Natural killer cell (primary cell): ENCODE measurements at regions not wholly inside any gene's neighbourhood (a gene's known extent, or its start where the extent isn't known, plus 50 kb on each side); places are given as distances from the start of the nearest gene placed in this dataset.

Source experiments
- ATAC-seq, 3 donors: fragments of 150-1000 bp in 2 of 3; fragments of 200-7000 bp in 1 of 3; cut with Tn5 transposase; 1 replicate in 1 of 3; 2 replicates in 2 of 3; pipeline ENCODE4 v1.10.0; 2021; ENCODE audit warnings: mild to moderate bottlenecking in 2 of 3, moderate library complexity in 2 of 3
- DNase-seq, 2 donors: peaks; one replicate each; pipeline versions ENCODE4 v3.0.0 to v3.0.0-alpha.2; 2013 to 2021; ENCODE audit warnings: mixed read lengths in 1 of 2
- H3K27ac ChIP-seq: one replicate; pipeline ENCODE4 v1.5.1; 2013; ENCODE audit warnings: mild to moderate bottlenecking, low read length
- H3K27me3 ChIP-seq: one replicate; pipeline ENCODE4 v1.6.1; 2013; ENCODE audit warnings: low read length; ENCODE audit not compliant: control insufficient read depth, insufficient read depth
- H3K36me3 ChIP-seq: one replicate; pipeline ENCODE4 v1.6.1; 2013; ENCODE audit warnings: low read length; ENCODE audit not compliant: control insufficient read depth, insufficient read depth
- H3K4me1 ChIP-seq: one replicate; pipeline ENCODE4 v1.6.1; 2013; ENCODE audit warnings: low read length; ENCODE audit not compliant: control insufficient read depth, insufficient read depth
- H3K4me3 ChIP-seq: one replicate; pipeline ENCODE4 v1.5.1; 2013; ENCODE audit warnings: low read length
- H3K9me3 ChIP-seq: one replicate; pipeline ENCODE4 v1.6.1; 2013; ENCODE audit warnings: low read length; ENCODE audit not compliant: control insufficient read depth, insufficient read depth
- H3K27ac Mint-ChIP-seq, 2 donors: one replicate each; pipeline ENCODE4 v1.8.0; 2022; ENCODE audit warnings: mild to moderate bottlenecking in 2 of 2, mixed read lengths in 2 of 2, moderate library complexity in 1 of 2
- H3K27me3 Mint-ChIP-seq, 2 donors: one replicate each; pipeline ENCODE4 v1.8.0; 2022; ENCODE audit warnings: low read depth in 2 of 2, mixed read lengths in 2 of 2
- H3K36me3 Mint-ChIP-seq: one replicate; pipeline ENCODE4 v1.8.0; 2022; ENCODE audit warnings: mixed read lengths
- H3K4me1 Mint-ChIP-seq, 2 donors: one replicate each; pipeline ENCODE4 v1.8.0; 2022; ENCODE audit warnings: mixed read lengths in 2 of 2
- H3K4me3 Mint-ChIP-seq: one replicate; pipeline ENCODE4 v1.8.0; 2022; ENCODE audit warnings: mild to moderate bottlenecking, moderate library complexity, mixed read lengths
- H3K9me3 Mint-ChIP-seq, 2 donors: one replicate each; pipeline ENCODE4 v1.8.0; 2022; ENCODE audit warnings: mixed read lengths in 2 of 2
- CTCF ChIP-seq: fragments of 200-600 bp; IDR thresholded peaks from one replicate; pipeline ENCODE4 v1.8.0; 2022; ENCODE audit warnings: antibody characterized with exemption
- WGBS: methylation state at CpG from one replicate; pipeline ENCODE4 v1.1.7; 2013; ENCODE audit warnings: missing lambda C conversion rate; ENCODE audit not compliant: insufficient coverage; 5-methylcytosine and 5-hydroxymethylcytosine counted together
- intact Hi-C: fragments of 100-400 bp; cut with micrococcal nuclease; formaldehyde crosslinking; loops from one replicate; pipeline ENCODE4 v1.14.2; 2022

DNA sequence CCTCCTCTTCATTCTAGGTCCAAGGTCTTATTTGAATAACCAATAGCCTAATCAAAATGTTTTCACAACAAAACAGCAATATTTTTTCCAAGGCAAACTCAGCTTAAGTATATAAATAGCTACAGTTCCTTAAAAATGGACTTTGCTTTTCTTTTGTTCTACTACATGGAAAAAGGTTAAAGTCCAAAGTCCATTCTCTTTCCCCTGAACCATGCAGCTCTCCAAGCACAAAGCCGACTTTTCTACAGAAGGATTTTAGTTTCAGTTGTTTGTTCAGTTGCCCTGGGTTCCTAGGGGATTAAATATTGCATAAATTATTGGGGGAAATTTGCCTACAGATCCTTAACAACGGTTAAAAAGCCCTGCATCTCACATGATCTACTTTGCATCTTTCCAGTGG is 677.0 kb upstream of the KLF4 start:
- DNase-seq (no peak), ATAC-seq (no peak)
- H3K27ac Mint-ChIP-seq = no peak overlapping the region
- Histone ChIP-seq H3K4me1 (no peaks in the 10 kb centered on the region), H3K36me3 (no peaks in the 10 kb centered on the region), H3K9me3 (no peaks in the 10 kb centered on the region), H3K4me3 (no peak overlapping the region), H3K27ac (no peak overlapping the region), H3K27me3 (no peaks in the 10 kb centered on the region)
- no peaks in the 10 kb centered on the region for H3K27me3 Mint-ChIP-seq
- no peaks in the 10 kb centered on the region for H3K4me1 Mint-ChIP-seq
- intact Hi-C loops = no loop called here
- TF ChIP-seq CTCF = no peak
- peaks cover 9% of the 10 kb centered on the region in 2 donors for H3K9me3 Mint-ChIP-seq
- no peaks in the 10 kb centered on the region for H3K36me3 Mint-ChIP-seq
- H3K4me3 Mint-ChIP-seq = no peak overlapping the region
- WGBS = 80% methylated on average over 1 of the region's 2 CpGs

- H3K9me3 Mint-ChIP-seq = peaks cover 6 to 9% of the 10 kb centered on the region in 2 donors
- no peaks in the 10 kb centered on the region for H3K4me1 Mint-ChIP-seq
- Histone ChIP-seq H3K27ac (no peak overlapping the region), H3K9me3 (no peaks in the 10 kb centered on the region), H3K4me3 (no peak overlapping the region), H3K36me3 (no peaks in the 10 kb centered on the region), H3K4me1 (no peaks in the 10 kb centered on the region), H3K27me3 (no peaks in the 10 kb centered on the region)
- H3K36me3 Mint-ChIP-seq = no peaks in the 10 kb centered on the region
- H3K27me3 Mint-ChIP-seq = no peaks in the 10 kb centered on the region
- H3K27ac Mint-ChIP-seq = no peak overlapping the region
- ATAC-seq (no peak), DNase-seq (no peak)
- WGBS = 91% methylated on average over 5 of the region's 6 CpGs
- no peak for TF ChIP-seq CTCF
- no peak overlapping the region for H3K4me3 Mint-ChIP-seq
- intact Hi-C loops = no loop called here
These were observed 673.9 kb upstream of the KLF4 start for GRCh38 chr9:108163321-108164005.

DNA sequence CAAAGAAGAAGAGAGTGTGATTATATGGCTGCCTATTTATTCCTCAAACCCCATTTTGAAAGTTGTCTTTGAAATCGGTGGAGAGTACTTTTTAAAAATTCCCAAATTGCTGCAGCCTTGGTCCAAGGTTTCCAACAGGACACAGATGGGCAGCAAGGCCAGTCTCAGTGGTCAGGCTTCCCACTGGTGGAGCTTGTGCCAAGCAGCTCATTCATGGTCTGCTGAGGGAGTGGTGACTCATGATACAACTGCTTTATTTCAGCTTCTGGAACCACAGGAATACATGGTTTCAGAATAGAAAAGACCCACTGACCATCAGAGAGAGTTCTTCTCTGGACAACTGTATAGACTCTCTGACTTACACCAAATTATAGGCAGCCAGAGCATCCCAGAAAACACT is 673.1 kb upstream of the KLF4 start:
- H3K9me3 Mint-ChIP-seq = peaks cover 6 to 9% of the 10 kb centered on the region in 2 donors
- Histone ChIP-seq H3K27me3 (no peaks in the 10 kb centered on the region), H3K9me3 (no peaks in the 10 kb centered on the region), H3K27ac (no peak overlapping the region), H3K4me1 (no peaks in the 10 kb centered on the region), H3K4me3 (no peak overlapping the region), H3K36me3 (no peaks in the 10 kb centered on the region)
- WGBS = 81% methylated on average over 1 of the region's 1 CpG
- no peaks in the 10 kb centered on the region for H3K4me1 Mint-ChIP-seq
- no peaks in the 10 kb centered on the region for H3K36me3 Mint-ChIP-seq
- no peak for TF ChIP-seq CTCF
- no peak overlapping the region for H3K4me3 Mint-ChIP-seq
- ATAC-seq (no peak), DNase-seq (no peak)
- H3K27me3 Mint-ChIP-seq = no peaks in the 10 kb centered on the region
- intact Hi-C loops = no loop called here
- no peak overlapping the region for H3K27ac Mint-ChIP-seq

- DNase-seq = no peak
- Mint-ChIP-seq H3K9me3 (peaks cover 8 to 9% of the 10 kb centered on the region in 2 donors), H3K4me1 (no peaks in the 10 kb centered on the region), H3K36me3 (no peaks in the 10 kb centered on the region), H3K4me3 (no peak overlapping the region), H3K27ac (no peak overlapping the region), H3K27me3 (no peaks in the 10 kb centered on the region)
- no peaks in the 10 kb centered on the region for H3K4me1 ChIP-seq
- WGBS = 89% methylated on average over 1 of the region's 1 CpG
- H3K27ac ChIP-seq = no peak overlapping the region
- no peak for ATAC-seq
- no peak overlapping the region for H3K4me3 ChIP-seq
- no peaks in the 10 kb centered on the region for H3K9me3 ChIP-seq
- intact Hi-C loops = no loop called here
- no peak for TF ChIP-seq CTCF
- no peaks in the 10 kb centered on the region for H3K36me3 ChIP-seq
- no peaks in the 10 kb centered on the region for H3K27me3 ChIP-seq
These were observed 671.9 kb upstream of the KLF4 start for GRCh38 chr9:108161503-108161902.
